ENCODE measurements at regions not wholly inside any gene's neighbourhood (a gene's known extent, or its start where the extent isn't known, plus 50 kb on each side); places are given as distances from the start of the nearest gene placed in this dataset.

GRCh38 chr15:97598353-97598798 lies 362.1 kb upstream of the ARRDC4 start:
- DNase-seq (ENCODE audit: extremely low read depth, insufficient read length), result no peak
- no peak for TF ChIP-seq CTCF (IDR thresholded peaks at IDR 0.05; ENCODE audit: insufficient read depth, low read length, poor library complexity, severe bottlenecking)
- no peak overlapping the region for H3K4me3 ChIP-seq (replicated peaks; ENCODE audit: low read depth, low read length)
- H3K27me3 ChIP-seq (replicated peaks; ENCODE audit: control insufficient read depth, insufficient read depth, low read length), result no peaks in the 10 kb centered on the region
- H3K36me3 ChIP-seq (ENCODE audit: control insufficient read depth, insufficient read depth, low read length), result no peaks in the 10 kb centered on the region

- H3K4me3 ChIP-seq (replicated peaks; ENCODE audit: low read depth, low read length), result no peak overlapping the region
- no peaks in the 10 kb centered on the region for H3K27me3 ChIP-seq (replicated peaks; ENCODE audit: control insufficient read depth, insufficient read depth, low read length)
- no peak for DNase-seq (ENCODE audit: extremely low read depth, insufficient read length)
- H3K36me3 ChIP-seq (ENCODE audit: control insufficient read depth, insufficient read depth, low read length), result no peaks in the 10 kb centered on the region
- TF ChIP-seq CTCF (IDR thresholded peaks at IDR 0.05; ENCODE audit: insufficient read depth, low read length, poor library complexity, severe bottlenecking), result no peak
Measured at GRCh38 chr15:97600190-97600589, 360.3 kb upstream of the ARRDC4 start.

DNA sequence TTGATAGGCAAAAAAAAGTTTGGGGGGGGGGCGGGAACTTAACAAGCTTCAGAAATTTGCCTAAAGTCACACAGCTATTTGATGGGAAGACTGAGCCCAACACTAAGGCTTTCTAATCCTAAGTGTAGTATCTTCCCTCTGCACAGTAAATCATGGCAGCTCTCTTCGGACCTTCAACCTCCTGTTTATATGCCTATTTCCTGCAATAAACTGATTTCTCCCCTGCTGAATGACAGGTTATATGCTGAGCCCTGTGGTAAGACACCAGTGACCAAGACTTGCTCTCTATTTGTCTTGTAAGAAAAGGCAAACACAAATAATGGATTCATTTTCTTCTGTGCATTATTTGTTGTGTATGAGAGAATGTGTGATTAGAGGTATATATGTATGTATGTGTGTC lies 355.8 kb upstream of the ARRDC4 start:
- Histone ChIP-seq H3K36me3 (ENCODE audit: control insufficient read depth, insufficient read depth, low read length) (no peaks in the 10 kb centered on the region), H3K27me3 (replicated peaks; ENCODE audit: control insufficient read depth, insufficient read depth, low read length) (no peaks in the 10 kb centered on the region), H3K4me3 (replicated peaks; ENCODE audit: low read depth, low read length) (no peak overlapping the region)
- no peak for TF ChIP-seq CTCF (IDR thresholded peaks at IDR 0.05; ENCODE audit: insufficient read depth, low read length, poor library complexity, severe bottlenecking)
- no peak for DNase-seq (ENCODE audit: extremely low read depth, insufficient read length)

GRCh38 chr15:97615114-97615513 lies 345.4 kb upstream of the ARRDC4 start:
- Histone ChIP-seq H3K36me3 (ENCODE audit: control insufficient read depth, insufficient read depth, low read length) (no peaks in the 10 kb centered on the region), H3K27me3 (replicated peaks; ENCODE audit: control insufficient read depth, insufficient read depth, low read length) (no peaks in the 10 kb centered on the region), H3K4me3 (replicated peaks; ENCODE audit: low read depth, low read length) (no peak overlapping the region)
- DNase-seq (ENCODE audit: extremely low read depth, insufficient read length), result no peak
- TF ChIP-seq CTCF (IDR thresholded peaks at IDR 0.05; ENCODE audit: insufficient read depth, low read length, poor library complexity, severe bottlenecking), result no peak

GRCh38 chr15:97623091-97623661 lies 337.3 kb upstream of the ARRDC4 start:
- no peak for DNase-seq (ENCODE audit: extremely low read depth, insufficient read length)
- TF ChIP-seq CTCF (IDR thresholded peaks at IDR 0.05; ENCODE audit: insufficient read depth, low read length, poor library complexity, severe bottlenecking), result no peak

DNA sequence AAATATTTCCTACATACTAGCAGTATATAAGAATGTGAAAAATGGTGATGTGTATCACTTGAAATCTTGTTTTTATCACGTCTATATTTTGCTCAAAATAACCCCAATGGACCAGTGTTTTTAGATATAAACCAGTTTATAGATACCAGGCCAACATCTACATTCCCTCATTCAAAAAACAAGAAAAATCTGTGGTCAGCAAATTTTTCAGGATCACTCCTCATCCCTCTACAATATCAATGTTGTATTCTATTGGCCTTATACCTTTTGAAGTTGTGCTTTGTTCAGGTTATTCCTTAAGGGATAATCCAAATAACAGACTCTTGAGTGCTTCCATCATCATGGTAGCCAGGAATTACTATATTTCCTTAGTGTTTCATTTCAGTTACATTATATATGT lies 332.9 kb upstream of the ARRDC4 start:
- no peaks in the 10 kb centered on the region for H3K36me3 ChIP-seq (ENCODE audit: control insufficient read depth, insufficient read depth, low read length)
- TF ChIP-seq CTCF (IDR thresholded peaks at IDR 0.05; ENCODE audit: insufficient read depth, low read length, poor library complexity, severe bottlenecking), result no peak
- H3K4me3 ChIP-seq (replicated peaks; ENCODE audit: low read depth, low read length), result no peak overlapping the region
- no peaks in the 10 kb centered on the region for H3K27me3 ChIP-seq (replicated peaks; ENCODE audit: control insufficient read depth, insufficient read depth, low read length)
- no peak for DNase-seq (ENCODE audit: extremely low read depth, insufficient read length)

More at GRCh38 chr15:97623091-97623661, 337.3 kb upstream of the ARRDC4 start:
- H3K4me3 ChIP-seq (replicated peaks; ENCODE audit: low read depth, low read length), result no peak overlapping the region
- no peaks in the 10 kb centered on the region for H3K36me3 ChIP-seq (ENCODE audit: control insufficient read depth, insufficient read depth, low read length)
- no peaks in the 10 kb centered on the region for H3K27me3 ChIP-seq (replicated peaks; ENCODE audit: control insufficient read depth, insufficient read depth, low read length)

All from GM06990 (cell line).